AG04450 (cell line): ENCODE measurements at regions not wholly inside any gene's neighbourhood (a gene's known extent, or its start where the extent isn't known, plus 50 kb on each side); places are given as distances from the start of the nearest gene placed in this dataset.

Experiments used
- CTCF ChIA-PET: fragments of 300-600, 350-600 bp; formaldehyde crosslinking; extraction: SDS; loops from one replicate; lab custom pipeline; 2022; ENCODE audit warnings: antibody characterized with exemption, inconsistent platforms; lab: Charles Lee
- POLR2A ChIA-PET: fragments of 350-600 bp; formaldehyde crosslinking; extraction: SDS; loops from one replicate; lab custom pipeline; 2021; ENCODE audit warnings: antibody characterized with exemption, inconsistent platforms; lab: Yijun Ruan, JAX
- DNase-seq: peaks from one replicate; pipeline ENCODE4 v3.0.0-alpha.2; 2011; ENCODE audit warnings: low read depth, low spot score
- H3K27ac ChIP-seq: one replicate; pipeline ENCODE4 v1.5.1; 2012; ENCODE audit warnings: low read depth, low read length, control low read depth
- H3K27me3 ChIP-seq: one replicate; pipeline ENCODE4 v1.6.0; 2012; ENCODE audit warnings: low read length; ENCODE audit not compliant: control insufficient read depth, insufficient read depth
- H3K4me3 ChIP-seq: 2 replicates; pipeline ENCODE4 v1.5.1; 2011; ENCODE audit warnings: mild to moderate bottlenecking, low read depth, low read length, control low read depth
- H3K9me3 ChIP-seq: 2 replicates; pipeline ENCODE4 v1.5.1; 2012; ENCODE audit warnings: low read length; ENCODE audit not compliant: control insufficient read depth, insufficient read depth
- CTCF ChIP-seq: IDR thresholded peaks from 2 replicates; pipeline ENCODE4 v1.5.1; 2011; ENCODE audit warnings: low read depth, low read length, control low read depth, inconsistent platforms

- ChIA-PET POLR2A (no interaction called here), CTCF (no interaction called here)
- TF ChIP-seq CTCF = no peak
- no peak for DNase-seq
- H3K9me3 ChIP-seq = no peaks in the 10 kb centered on the region; the same call in 1 of the 2 replicates
- H3K27ac ChIP-seq = no peak overlapping the region
- no peak overlapping the region for H3K4me3 ChIP-seq
- H3K27me3 ChIP-seq = no peaks in the 10 kb centered on the region
Observed at GRCh38 chr6:23618366-23618765, 507.6 kb upstream of the NRSN1 start.

- no peak overlapping the region for H3K27ac ChIP-seq
- ChIA-PET CTCF (no interaction called here), POLR2A (no interaction called here)
- no peak for TF ChIP-seq CTCF
- no peaks in the 10 kb centered on the region for H3K27me3 ChIP-seq
- no peak overlapping the region for H3K4me3 ChIP-seq
- H3K9me3 ChIP-seq = no peaks in the 10 kb centered on the region; the same call in 1 of the 2 replicates
- DNase-seq = no peak
Observed at GRCh38 chr6:23620911-23621401, 505.1 kb upstream of the NRSN1 start.

- Histone ChIP-seq H3K27me3 (no peaks in the 10 kb centered on the region), H3K4me3 (no peak overlapping the region), H3K9me3 (no peaks in the 10 kb centered on the region), H3K27ac (no peak overlapping the region)
- ChIA-PET POLR2A (no interaction called here), CTCF (no interaction called here)
- no peak for DNase-seq
- no peak for TF ChIP-seq CTCF
Observed at GRCh38 chr6:23630726-23631635, 495.0 kb upstream of the NRSN1 start.

- ChIA-PET POLR2A (no interaction called here), CTCF (no interaction called here)
- no peak for TF ChIP-seq CTCF
- Histone ChIP-seq H3K9me3 (no peaks in the 10 kb centered on the region), H3K4me3 (no peak overlapping the region), H3K27ac (no peak overlapping the region), H3K27me3 (no peaks in the 10 kb centered on the region)
- DNase-seq = no peak
Observed at GRCh38 chr6:23633996-23634395, 492.0 kb upstream of the NRSN1 start.

- POLR2A ChIA-PET = no interaction called here
- H3K9me3 ChIP-seq = no peaks in the 10 kb centered on the region
- no peak overlapping the region for H3K27ac ChIP-seq
- CTCF ChIA-PET = no interaction called here
- no peaks in the 10 kb centered on the region for H3K27me3 ChIP-seq
- no peak for TF ChIP-seq CTCF
- no peak for DNase-seq
- H3K4me3 ChIP-seq = no peak overlapping the region
Observed at GRCh38 chr6:23635150-23635549, 490.9 kb upstream of the NRSN1 start.
